Left hindlimb (tissue), 1 donor: ENCODE measurements at regions not wholly inside any gene's neighbourhood (a gene's known extent, or its start where the extent isn't known, plus 50 kb on each side); places are given as distances from the start of the nearest gene placed in this dataset.
A peak's percentile ranks its signal among the peaks of the same experiment; 100 is the strongest.

ENCODE experiments used
- DNase-seq: peaks from one replicate; pipeline ENCODE4 v3.0.0-alpha.2; 2018

DNA sequence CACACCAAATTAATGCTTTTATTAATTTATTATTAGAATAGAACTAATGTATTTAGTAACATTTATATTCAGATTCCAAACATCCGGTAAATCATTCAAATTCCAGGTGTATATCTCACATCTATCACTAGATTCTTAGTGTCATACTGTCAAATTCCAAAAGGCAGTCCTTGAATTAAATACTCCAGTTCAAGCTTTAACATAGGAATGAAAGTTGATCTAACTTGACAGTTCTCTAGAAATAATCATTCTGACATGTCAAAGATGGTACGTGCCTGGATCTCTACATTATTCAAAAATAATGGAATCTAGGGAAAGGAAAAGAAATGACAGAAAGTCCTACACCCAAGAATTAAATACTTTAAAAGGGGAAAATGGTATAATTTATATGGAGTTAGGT is 1161.5 kb downstream of the PCDH9 start:
- DNase-seq = no peak

DNA sequence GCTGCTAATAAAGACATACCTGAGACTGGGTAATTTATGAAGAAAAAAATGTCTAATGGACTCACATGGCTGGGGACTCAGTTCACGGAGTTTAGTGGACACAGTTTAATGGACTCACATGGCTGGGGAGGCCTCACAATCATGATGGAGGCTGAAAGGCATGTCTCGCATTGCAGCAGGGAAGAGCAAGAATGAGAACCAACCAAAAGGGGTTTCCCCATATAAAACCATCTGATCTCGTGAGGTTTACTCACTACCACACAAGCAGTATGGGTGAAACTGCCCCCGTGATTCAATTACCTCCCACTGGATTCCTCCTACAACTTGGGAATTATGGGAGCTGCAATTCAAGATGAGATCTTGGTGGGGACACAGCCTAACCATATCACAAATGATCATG is 1181.2 kb downstream of the PCDH9 start:
- DNase-seq = no peak

DNA sequence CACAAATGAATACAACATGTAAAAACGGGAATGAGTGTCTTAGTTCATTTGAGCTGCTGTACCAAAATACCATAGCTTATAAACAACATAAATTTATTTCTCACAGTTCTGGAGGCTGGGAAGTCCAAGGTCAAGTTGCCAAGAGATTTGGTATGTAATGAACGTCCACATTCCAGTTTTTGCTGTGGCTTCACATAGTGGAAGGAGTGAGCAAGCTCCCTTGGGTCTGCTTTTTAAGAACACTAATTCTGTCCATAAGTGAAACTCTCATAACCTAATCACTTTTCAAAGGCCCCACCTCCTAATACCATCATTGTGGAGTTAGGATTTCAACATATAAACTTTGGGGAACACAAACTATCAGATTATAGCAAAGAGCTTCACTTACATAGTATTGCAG is 1189.6 kb downstream of the PCDH9 start:
- no peak for DNase-seq

- no peak for DNase-seq
Measured at GRCh38 chr13:66037096-66037495, 1193.0 kb downstream of the PCDH9 start.

- DNase-seq = no peak
Measured at GRCh38 chr13:66036636-66037035, 1193.5 kb downstream of the PCDH9 start.

DNA sequence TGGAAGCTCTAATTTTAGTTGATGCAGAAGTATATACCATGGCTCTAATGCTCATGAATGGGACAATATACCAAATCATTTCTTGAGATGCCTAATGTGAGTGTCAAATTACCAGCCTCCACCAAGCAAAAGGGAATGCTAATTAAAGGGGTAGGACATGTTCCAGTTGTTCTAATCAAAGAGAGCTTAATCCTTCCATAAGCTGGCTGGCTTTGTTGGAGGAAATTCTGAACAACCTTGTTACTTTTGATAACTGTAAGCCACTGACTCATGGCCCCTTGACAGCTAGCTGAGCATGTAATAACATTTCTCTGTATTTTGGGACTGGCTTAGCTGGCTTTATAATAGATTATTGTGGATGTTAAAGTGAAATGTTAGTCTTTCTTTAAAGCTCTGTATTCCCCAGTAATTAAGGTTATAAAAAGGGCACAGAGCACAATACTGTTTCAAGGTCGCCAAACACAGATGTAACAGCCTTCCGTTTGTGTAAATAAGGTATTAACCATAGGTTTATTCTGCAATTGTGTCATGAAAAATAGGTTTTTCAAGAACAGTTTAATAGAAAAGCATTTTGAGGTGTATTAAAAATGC is 1194.0 kb downstream of the PCDH9 start:
- DNase-seq = no peak

GRCh38 chr13:66033924-66034323 is 1196.2 kb downstream of the PCDH9 start:
- no peak for DNase-seq

- no peak for DNase-seq
Measured at GRCh38 chr13:66021846-66022245, 1208.3 kb downstream of the PCDH9 start.

DNA sequence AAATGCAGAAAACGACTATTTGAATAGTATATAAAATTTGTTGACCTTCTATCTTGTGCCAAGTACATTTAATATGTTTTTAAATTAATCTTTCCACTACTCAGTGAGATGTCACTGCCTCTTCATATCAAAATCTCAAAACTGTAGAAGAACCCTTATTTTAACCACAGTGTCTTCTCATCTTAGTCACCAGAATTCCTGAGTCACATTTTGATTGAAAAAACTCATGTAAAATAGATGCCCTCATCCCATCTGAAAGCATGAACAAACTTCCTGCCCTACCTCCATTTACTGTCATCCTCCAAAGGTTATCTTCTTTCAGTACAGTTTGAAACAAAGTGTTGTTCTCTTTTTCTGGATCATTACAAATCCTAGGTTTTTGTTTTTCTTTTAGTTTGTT is 1215.4 kb downstream of the PCDH9 start:
- no peak for DNase-seq

DNA sequence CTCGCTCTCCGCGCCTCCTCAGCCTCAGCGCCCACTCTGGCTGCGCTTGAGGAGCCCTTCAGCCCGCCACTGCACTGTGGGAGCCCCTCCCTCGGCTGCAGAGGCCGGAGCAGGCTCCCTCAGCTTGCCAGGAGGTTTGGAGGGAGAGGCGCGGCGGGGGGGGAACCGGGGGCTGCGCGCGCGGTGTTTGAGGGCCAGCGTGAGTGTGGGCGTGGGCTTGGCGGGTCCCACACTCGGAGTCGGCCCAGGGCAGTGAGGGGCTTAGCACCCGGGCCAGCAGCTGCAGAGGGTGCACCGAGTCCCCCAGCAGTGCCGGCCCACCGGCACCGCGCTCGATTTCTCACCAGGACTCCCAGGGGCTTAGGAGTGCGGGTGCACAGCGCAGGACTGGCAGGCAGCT is 1220.9 kb downstream of the PCDH9 start:
- no peak for DNase-seq

- no peak for DNase-seq
Measured at GRCh38 chr13:66003558-66003957, 1226.6 kb downstream of the PCDH9 start.

DNA sequence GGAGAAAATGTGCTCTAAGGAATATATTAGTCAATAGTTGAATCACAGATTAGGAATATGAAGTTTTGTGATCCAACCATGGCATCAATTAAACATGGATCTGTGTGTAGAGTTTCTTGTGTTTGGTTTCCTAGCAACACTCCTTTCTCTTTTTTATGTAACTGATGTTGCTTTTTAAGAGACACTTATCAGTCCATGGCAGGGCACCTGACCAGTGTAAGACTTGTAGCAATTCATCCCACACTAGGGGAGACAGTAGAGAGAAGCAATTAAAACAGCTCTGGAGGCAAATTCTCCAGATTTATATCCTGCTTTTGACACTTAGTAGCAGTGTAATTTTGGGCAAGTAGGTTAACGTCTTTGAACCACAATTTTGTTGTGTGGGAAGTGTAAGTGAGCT is 1229.0 kb downstream of the PCDH9 start:
- DNase-seq = no peak

- no peak for DNase-seq
Measured at GRCh38 chr13:65999411-65999810, 1230.7 kb downstream of the PCDH9 start.

- DNase-seq = no peak
Measured at GRCh38 chr13:65990684-65991083, 1239.5 kb downstream of the PCDH9 start.

GRCh38 chr13:65985612-65986011 is 1244.5 kb downstream of the PCDH9 start:
- no peak for DNase-seq

DNA sequence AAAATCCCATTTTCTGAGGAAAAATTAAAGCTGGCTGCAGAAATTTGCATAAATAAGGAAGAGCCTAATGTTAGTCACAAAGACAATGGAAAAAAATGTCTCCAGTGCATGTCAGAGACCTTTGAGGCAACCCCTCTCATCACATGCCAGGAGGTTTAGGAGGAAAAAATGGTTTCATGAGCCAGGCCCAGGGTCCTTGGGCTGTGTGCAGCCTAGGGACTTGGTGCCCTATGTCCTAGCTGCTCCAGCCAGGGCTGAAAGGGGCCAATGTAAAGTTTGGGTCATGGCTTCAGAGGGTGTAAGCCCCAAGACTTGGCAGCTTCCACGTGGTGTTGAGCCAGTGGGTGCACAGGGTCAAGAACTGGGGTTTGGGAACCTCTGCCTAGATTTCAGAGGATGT is 1252.6 kb downstream of the PCDH9 start:
- DNase-seq = no peak

DNA sequence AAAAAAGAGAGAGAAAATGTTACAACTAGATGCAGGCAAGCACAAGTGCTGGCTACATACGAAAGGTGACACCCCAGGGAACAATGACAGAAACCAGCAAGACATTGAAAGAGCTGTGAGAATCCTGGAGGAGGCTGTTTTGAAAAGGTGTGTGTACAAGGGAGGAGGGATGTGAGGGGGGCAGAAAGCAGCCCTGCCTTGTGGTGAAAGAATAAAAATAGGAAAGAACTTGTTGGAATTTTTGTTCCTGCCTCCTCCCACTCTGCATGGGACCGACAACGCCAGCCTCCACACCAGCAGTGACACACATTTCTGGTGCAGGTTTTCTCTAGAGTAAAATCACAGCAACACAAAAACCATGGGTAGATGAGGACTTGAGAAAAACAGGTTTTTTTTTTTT is 1258.6 kb downstream of the PCDH9 start:
- no peak for DNase-seq

DNA sequence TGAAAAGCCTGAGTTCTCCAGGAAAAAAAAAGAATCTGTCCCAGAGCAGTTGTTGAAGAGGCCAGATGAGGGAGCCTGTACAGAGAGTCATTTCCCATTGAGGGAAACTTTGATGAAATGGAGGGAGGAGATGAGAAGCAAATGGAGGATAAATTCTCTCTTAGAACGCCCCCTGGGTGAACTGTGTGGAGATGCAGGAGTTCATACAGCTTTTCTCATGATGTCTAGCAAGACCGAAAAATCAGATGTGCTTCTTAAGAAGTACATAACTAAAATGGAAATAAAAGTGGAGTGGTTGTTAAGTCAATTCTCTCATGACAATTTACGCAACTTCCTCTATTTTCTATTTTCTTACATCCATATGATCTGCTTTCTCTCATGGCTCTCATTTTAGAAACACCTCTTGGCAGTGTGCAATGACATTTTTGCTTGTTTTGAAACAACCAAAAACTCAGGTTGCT is 1263.1 kb downstream of the PCDH9 start:
- DNase-seq = no peak

GRCh38 chr13:65965501-65965900 is 1264.6 kb downstream of the PCDH9 start:
- no peak for DNase-seq

DNA sequence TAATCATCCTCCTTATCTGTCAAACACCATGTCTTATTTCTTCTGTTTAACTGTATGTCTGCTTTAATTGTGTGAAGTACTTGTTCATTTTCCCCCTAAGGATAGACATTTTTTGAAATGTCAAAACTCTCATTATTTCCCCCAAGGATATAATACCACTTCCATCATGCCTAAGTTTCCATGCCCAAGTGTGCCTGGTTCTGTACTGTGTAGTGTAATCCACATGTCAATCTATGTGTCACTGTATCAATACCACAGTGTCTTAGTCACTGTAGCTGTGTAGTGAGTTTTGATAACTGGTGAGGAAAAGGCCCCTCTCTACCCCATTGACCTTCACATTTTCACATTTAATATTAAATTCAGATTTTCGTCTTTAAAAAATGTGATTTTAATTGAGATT is 1265.5 kb downstream of the PCDH9 start:
- no peak for DNase-seq

DNA sequence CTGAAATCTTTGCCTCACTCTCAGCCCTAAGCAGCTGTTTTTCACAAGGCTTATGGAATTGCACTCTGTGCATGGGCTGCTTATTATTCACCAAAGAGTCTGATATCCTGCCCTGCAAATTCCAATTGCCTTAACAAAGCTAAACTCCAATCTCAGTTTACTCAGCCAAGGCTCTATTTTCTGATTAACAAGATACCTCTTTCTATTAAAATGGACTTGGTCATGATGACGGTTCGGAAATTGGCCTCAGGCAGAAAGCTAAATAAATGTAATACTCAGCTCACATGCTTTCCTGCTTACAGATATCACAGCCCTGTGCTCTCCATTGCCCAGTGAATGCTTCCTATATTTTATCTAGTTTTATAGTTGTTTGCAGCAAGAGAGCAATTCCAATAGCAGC is 1270.8 kb downstream of the PCDH9 start:
- DNase-seq = no peak

DNA sequence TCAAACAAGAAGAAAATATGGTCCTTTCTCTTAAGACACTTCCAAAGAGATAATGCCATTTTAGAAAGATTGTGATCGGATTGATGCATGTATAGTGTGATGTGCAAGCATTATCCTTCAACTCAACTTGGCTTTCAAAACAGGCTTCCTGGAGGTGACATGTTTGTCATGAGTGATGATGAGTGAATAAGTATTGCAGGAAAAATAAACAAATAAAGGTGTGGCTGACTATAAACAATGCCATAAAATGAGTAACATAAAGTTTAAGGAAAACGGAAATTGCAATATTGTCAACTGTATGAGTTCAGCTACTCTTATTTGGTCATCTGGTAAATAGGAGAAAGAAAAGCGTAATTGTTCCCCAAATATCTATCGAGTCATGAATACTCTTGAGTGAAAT is 1283.7 kb downstream of the PCDH9 start:
- DNase-seq = no peak

DNA sequence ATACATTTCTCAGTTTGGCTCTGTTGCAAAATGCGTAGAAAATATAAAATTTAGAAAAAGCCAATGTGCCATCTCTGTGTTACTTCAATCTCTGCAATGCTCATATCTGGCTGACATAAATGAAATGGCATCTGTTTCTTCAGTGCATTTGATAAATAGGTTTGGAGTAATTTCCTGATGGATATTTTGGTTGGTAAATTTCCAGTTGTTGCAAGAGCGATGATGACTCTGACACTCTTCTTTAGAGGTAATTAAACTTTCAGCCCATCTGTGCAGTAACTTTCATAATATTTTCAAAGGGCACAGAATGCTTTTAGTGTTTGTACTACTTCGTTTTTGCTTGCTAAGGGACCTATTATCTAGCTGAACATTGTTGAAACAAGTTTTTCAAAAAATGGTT is 1286.4 kb downstream of the PCDH9 start:
- DNase-seq = no peak

DNA sequence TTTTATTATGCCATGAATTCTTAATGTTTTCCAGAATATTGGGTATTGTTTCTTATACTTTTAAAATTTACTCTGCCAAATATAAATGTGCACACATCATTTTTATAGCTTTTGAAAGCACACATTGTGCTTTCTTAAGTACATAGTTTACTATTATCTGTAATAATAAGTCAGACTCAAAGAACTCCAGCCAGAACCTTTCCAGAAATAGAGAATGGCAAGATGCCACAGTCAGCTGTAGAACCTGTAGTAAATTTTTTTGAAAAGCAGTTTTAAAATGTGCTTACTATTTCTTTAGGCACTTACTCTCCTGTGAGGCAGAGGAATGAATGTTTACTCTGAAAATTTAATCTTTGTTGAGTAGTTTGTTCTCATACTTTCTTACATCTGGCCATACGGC is 1287.1 kb downstream of the PCDH9 start:
- peak; percentile 36 for DNase-seq

DNA sequence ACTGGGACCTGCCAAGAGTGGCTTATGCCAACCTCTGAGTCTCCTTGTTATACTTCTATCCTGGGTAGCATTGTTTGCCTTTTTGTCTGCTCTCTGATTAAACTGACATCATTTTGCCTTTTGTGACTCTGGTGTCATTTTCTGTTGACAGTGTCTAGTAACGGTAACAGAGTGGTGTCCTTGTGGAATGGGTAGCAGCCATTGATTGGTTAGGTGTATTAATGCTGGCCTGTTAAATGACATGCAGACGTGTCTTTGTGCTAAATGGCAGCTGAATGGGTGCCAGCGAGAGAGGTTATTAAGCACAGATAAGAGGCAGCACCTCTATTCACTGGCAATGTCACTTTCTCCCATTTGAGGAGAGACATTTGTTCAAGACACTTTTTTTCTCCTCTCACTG is 1289.4 kb downstream of the PCDH9 start:
- DNase-seq = no peak

DNA sequence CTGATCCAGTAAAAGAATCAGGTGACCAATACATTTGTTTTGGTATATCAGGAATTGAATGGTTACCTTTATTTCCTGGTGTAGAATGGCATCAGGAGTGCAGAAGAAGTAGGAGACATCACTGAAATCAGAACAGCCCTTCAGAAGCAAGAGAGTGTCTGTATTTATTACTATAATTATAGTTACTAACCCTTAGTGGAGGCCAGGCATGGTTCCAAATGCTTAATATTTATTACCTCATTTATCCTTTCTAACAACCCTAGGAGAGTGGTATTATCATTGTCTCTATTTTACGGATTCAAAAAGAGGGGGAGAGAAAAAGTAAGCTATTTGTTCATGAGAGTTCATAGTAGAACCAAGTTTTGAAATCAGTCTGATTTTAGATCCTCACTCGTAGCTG is 1292.9 kb downstream of the PCDH9 start:
- no peak for DNase-seq
